GM12865 (cell line): ENCODE measurements at regions not wholly inside any gene's neighbourhood (a gene's known extent, or its start where the extent isn't known, plus 50 kb on each side); places are given as distances from the start of the nearest gene placed in this dataset.

Experiments used
- DNase-seq: peaks from one replicate; pipeline ENCODE4 v3.0.0; 2010; ENCODE audit warnings: low read depth
- H3K4me3 ChIP-seq: 2 replicates; pipeline ENCODE4 v1.5.1; 2011; ENCODE audit warnings: mild to moderate bottlenecking, low read depth, low read length, control low read depth
- TF ChIP-seq, protein P1 (sequence below): IDR thresholded peaks from 2 replicates; pipeline ENCODE4 v1.5.1; 2011; ENCODE audit warnings: low read length, control low read depth, low read depth, inconsistent platforms; ENCODE audit not compliant: insufficient read depth; ENCODE audit errors: missing control alignments

DNA sequence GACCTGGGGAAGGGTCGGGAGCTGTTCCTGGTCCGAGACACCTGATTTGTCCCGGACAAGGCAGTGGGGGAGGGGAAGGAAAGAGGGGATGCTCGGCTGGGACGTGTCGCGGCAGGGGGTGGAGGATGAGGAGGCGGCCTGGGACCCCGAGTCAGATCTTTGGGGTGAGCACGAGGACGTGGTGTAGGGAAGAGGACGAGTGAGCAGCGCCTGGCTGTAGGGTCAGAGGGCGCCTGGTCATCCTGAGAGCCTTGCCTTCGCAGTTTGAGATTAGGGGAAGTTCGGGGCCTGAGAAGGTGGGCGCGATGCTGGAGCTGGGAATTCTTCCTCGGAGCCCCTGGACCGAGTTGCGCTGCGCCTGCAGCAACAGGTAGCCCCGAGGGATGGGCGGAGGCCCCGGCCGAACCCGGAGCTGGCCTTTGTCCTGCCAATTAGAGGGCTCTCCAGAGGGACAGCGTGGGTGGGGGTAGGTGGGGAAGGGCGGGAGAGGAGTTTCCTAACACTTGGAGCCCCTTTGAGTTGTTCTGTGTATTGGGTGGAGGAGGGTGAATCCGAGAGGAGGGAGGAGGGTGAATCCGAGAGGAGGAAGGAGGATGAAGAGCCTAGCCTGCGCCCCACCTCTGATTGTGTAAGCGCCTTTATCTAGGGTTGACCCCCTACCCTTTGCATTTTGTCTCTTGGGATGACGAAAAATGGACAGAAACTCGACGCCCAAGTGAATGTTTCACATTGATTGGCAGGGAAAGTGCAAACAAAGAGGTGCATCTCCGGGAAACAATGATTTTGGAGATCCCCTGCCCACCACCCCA is 72.0 kb downstream of the SOX4 start:
- TF ChIP-seq, protein P1, sequence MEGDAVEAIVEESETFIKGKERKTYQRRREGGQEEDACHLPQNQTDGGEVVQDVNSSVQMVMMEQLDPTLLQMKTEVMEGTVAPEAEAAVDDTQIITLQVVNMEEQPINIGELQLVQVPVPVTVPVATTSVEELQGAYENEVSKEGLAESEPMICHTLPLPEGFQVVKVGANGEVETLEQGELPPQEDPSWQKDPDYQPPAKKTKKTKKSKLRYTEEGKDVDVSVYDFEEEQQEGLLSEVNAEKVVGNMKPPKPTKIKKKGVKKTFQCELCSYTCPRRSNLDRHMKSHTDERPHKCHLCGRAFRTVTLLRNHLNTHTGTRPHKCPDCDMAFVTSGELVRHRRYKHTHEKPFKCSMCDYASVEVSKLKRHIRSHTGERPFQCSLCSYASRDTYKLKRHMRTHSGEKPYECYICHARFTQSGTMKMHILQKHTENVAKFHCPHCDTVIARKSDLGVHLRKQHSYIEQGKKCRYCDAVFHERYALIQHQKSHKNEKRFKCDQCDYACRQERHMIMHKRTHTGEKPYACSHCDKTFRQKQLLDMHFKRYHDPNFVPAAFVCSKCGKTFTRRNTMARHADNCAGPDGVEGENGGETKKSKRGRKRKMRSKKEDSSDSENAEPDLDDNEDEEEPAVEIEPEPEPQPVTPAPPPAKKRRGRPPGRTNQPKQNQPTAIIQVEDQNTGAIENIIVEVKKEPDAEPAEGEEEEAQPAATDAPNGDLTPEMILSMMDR: no peak
- H3K4me3 ChIP-seq: peak overlapping the region; percentile 70

DNA sequence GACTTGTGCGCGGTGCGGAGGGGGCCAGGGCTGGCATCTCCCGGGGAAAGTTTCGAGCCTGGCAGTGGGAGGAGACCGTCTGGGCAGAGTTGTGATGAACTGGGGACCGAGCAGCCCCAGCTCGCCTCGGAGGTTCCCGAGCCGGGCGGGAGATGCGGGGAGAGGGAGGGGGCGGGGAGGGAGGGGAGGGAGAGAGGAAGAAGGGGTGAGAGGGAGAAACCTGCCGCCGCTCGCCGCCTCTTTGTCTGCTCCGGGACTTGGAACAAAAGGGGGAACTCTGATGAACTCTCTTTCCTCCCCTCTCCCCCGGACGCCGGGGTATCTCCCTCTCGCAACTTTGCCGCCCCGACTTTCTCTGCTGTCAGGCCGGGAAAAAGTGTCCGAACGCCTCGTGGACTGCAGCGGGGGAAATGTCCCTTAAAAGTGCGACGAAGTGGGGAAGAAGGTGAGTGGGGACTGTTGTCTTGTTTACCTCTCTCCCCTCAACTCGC is 72.7 kb downstream of the SOX4 start:
- TF ChIP-seq, protein P1: no peak
- peak; percentile 22 for DNase-seq
- peak overlapping the region; percentile 70 for H3K4me3 ChIP-seq

More for the DNA sequence above, 72.0 kb downstream of the SOX4 start:
- DNase-seq: no peak

DNA sequence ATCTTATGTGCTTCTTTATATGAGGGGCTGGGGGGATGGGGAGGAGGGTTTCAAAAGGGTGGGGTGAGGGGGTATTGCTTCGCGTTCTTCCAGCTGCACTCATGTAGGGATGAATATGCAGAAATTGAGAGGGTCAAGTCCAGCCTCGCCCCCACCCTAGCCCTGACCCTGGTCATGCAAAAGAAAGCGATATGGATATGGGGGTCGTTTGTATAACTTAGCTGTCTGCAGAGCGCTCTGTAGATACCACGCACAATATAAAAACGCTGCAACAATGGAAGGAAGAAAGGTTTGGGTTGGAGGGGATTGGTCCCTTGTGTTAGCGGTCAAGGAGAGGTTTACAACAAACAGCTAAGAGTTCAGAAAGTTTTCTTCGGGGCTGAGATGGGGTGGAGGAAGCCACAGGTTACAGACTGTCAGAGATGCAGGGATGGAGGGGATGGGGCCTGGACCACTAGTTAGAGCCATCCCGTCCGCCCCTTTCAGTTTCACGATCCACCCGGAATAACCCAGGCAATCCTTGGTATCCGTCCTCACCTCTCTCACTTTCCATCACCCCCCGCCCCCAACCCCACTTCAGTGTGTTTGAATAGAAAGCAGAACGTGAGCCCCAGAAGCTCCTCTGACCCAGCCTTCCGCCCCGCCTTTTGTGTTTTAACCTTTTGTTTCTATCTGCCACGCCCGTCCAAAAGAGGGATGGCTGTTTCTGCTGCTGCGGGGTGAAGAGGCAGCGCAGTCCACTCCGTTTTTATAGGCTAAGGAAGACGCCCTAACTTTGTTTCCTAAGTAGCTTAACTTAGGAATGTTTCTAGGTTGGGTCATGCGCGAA is 73.5 kb downstream of the SOX4 start:
- TF ChIP-seq, protein P1: no peak
- peak overlapping the region; percentile 70 for H3K4me3 ChIP-seq
- DNase-seq: no peak

DNA sequence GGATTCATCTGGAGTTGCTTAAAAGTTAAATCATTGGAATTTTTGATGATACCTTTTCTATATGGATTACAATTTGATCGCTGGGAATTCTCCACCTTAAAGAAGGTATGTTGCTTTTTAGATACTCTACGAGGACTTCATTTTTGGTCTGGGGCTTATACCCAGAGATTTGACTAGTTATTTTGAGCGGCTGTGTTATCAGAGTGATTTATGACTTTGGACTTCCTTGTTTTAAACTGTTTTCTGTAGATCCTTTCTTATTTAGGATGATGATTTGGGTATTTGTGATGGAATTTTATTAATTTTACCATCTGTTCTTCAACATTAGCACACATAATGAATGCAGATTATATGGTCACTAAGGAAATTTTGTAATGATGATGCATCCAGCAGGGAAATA is 75.2 kb downstream of the SOX4 start:
- no peak overlapping the region for H3K4me3 ChIP-seq
- no peak for DNase-seq
- TF ChIP-seq, protein P1: no peak

DNA sequence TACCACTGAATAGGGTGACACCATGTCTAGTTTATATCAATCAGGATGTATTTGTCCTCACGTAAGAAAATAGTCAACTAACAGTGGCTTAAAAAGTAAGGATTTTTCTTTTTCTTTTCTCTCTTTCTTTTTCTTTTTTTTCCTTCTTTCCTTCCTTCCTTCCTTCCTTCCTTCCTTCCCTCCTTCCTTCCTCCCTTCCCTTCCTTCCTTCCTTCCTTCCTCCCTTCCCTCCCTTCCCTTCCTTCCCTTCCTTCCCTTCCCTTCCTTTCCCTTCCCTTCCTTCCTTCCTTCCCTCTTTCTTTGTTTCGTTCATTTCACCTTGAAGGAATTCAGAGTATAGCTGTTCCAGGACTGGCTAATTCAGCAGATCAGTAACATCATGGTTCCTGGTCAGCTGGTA is 83.2 kb downstream of the SOX4 start:
- DNase-seq: no peak
- no peak overlapping the region for H3K4me3 ChIP-seq
- TF ChIP-seq, protein P1: no peak

DNA sequence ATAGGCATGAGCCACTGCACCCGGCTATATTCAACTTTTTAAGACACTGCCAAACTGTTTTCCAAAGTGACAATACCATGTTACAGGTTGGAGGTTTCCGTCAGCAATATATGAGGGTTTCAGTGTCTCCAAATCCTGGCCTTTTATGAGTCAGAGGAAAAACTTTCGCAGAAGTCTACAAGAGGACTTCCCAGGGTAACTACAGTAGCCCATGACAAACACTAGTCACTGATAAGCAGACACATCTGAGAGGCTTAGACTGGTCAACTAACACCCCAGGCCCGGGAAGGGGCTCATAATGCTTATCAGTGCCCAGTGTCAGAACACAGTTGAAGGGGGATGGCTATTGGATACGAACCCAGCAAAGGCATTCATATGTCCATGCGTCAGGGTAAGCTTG is 85.4 kb downstream of the SOX4 start:
- TF ChIP-seq, protein P1: no peak
- H3K4me3 ChIP-seq: no peak overlapping the region
- no peak for DNase-seq
